Loucy (cell line): ENCODE measurements at regions not wholly inside any gene's neighbourhood (a gene's known extent, or its start where the extent isn't known, plus 50 kb on each side); places are given as distances from the start of the nearest gene placed in this dataset.

ENCODE experiments used
- CTCF ChIP-seq: fragments of 200-600 bp; sonication (generic); conservative IDR thresholded peaks from 2 replicates; pipeline ENCODE4 v1.5.1; 2014; ENCODE audit warnings: mild to moderate bottlenecking, antibody characterized with exemption, low read length
- EZH2phosphoT487 ChIP-seq: fragments of 200-600 bp; IDR thresholded peaks from 2 replicates; pipeline ENCODE4 v1.6.1; 2018; ENCODE audit warnings: antibody characterized with exemption, mild to moderate bottlenecking, moderate library complexity, borderline replicate concordance

GRCh38 chr16:35690413-35690812 is 2231.0 kb downstream of the TP53TG3F start:
- TF ChIP-seq CTCF (no peak), EZH2phosphoT487 (no peak)
